BLaER1 treated with 17β-estradiol and CSF1 and Interleukin-3, amounts not matched to agents 10 nM and 100 nM (cell line): ENCODE measurements at regions not wholly inside any gene's neighbourhood (a gene's known extent, or its start where the extent isn't known, plus 50 kb on each side); places are given as distances from the start of the nearest gene placed in this dataset.
A peak's percentile ranks its signal among the peaks of the same experiment; 100 is the strongest.
"Not testable (repeated sequence)": the region's sequence is repeated elsewhere in the genome, so short reads cannot be mapped to it uniquely, and the experiment has no call there.

ENCODE experiments used
- H3K27ac ChIP-seq, 11 experiments: shearing (Covaris generic); formaldehyde crosslinking; 2 replicates each; pipeline ENCODE4 v1.8.1; 2022
- H3K27me3 ChIP-seq, 11 experiments: shearing (Covaris generic); formaldehyde crosslinking; 2 replicates each; pipeline ENCODE4 v1.8.1; 2022
- H3K36me3 ChIP-seq, 11 experiments: shearing (Covaris generic); formaldehyde crosslinking; 2 replicates each; pipeline ENCODE4 v1.8.1; 2022
- H3K4me1 ChIP-seq, 10 experiments: shearing (Covaris generic); formaldehyde crosslinking; 2 replicates each; pipeline ENCODE4 v1.8.1; 2022
- H3K4me2 ChIP-seq, 11 experiments: shearing (Covaris generic); formaldehyde crosslinking; 2 replicates each; pipeline ENCODE4 v1.8.1; 2022
- H3K4me3 ChIP-seq, 10 experiments: shearing (Covaris generic); formaldehyde crosslinking; 2 replicates each; pipeline ENCODE4 v1.8.1; 2022
- H3K9ac ChIP-seq, 11 experiments: shearing (Covaris generic); formaldehyde crosslinking; 2 replicates each; pipeline ENCODE4 v1.8.1; 2022
- H3K9me3 ChIP-seq, 11 experiments: shearing (Covaris generic); formaldehyde crosslinking; replicated peaks in 1 of 11; 2 replicates each; pipeline ENCODE4 v1.8.1; 2022
- H4K20me1 ChIP-seq, 11 experiments: shearing (Covaris generic); formaldehyde crosslinking; 2 replicates each; pipeline ENCODE4 v1.8.1; 2022
- Cebpa-rat ChIP-seq, 11 experiments: shearing (Covaris generic); IDR thresholded peaks; 2 replicates each; pipeline ENCODE4 v1.8.1; 2022

GRCh38 chr5:29134418-29134817 is 2059.1 kb upstream of the CDH6 start:
- Histone ChIP-seq H3K9ac (no peak overlapping the region), H3K27me3 (no peaks in the 10 kb centered on the region), H3K4me2 (no peak overlapping the region), H3K4me3 (no peak overlapping the region), H3K27ac (no peak overlapping the region), H3K4me1 (no peaks in the 10 kb centered on the region), H4K20me1 (no peaks in the 10 kb centered on the region), H3K9me3 (peaks cover 0 to 7% (median 5%) of the 10 kb centered on the region in 11 experiments; a peak in 8 of 22 replicates), H3K36me3 (no peaks in the 10 kb centered on the region)
- no peak for TF ChIP-seq Cebpa-rat (IDR thresholded peaks at IDR 0.05)

GRCh38 chr5:29131285-29131684 is 2062.2 kb upstream of the CDH6 start:
- H3K4me2 ChIP-seq: no peak overlapping the region
- H3K36me3 ChIP-seq: no peaks in the 10 kb centered on the region
- no peak for TF ChIP-seq Cebpa-rat (IDR thresholded peaks at IDR 0.05)
- H3K4me1 ChIP-seq: no peaks in the 10 kb centered on the region
- H4K20me1 ChIP-seq: no peaks in the 10 kb centered on the region
- no peak overlapping the region for H3K4me3 ChIP-seq
- H3K27ac ChIP-seq: no peak overlapping the region
- peaks cover 0 to 17% (median 8%) of the 10 kb centered on the region in 11 experiments; a peak in 13 of 22 replicates for H3K9me3 ChIP-seq
- H3K27me3 ChIP-seq: no peaks in the 10 kb centered on the region
- no peak overlapping the region for H3K9ac ChIP-seq

GRCh38 chr5:29130786-29131185 is 2062.7 kb upstream of the CDH6 start:
- no peak for TF ChIP-seq Cebpa-rat (IDR thresholded peaks at IDR 0.05)
- no peak overlapping the region for H3K4me3 ChIP-seq

GRCh38 chr5:29127524-29128156 is 2065.8 kb upstream of the CDH6 start:
- H4K20me1 ChIP-seq, H3K4me1 ChIP-seq, H3K27me3 ChIP-seq, H3K36me3 ChIP-seq, H3K27ac ChIP-seq, H3K9ac ChIP-seq, H3K4me3 ChIP-seq, H3K4me2 ChIP-seq: not testable (repeated sequence)
- H3K9me3 ChIP-seq: peaks cover 0 to 13% (median 8%) of the 10 kb centered on the region in 11 experiments; a peak in 13 of 22 replicates

More at GRCh38 chr5:29130786-29131185, 2062.7 kb upstream of the CDH6 start:
- Histone ChIP-seq H4K20me1 (no peaks in the 10 kb centered on the region), H3K27me3 (no peaks in the 10 kb centered on the region), H3K9ac (no peak overlapping the region), H3K4me2 (no peak overlapping the region), H3K27ac (no peak overlapping the region), H3K36me3 (no peaks in the 10 kb centered on the region), H3K9me3 (peaks cover 0 to 17% (median 8%) of the 10 kb centered on the region in 11 experiments; a peak in 13 of 22 replicates), H3K4me1 (no peaks in the 10 kb centered on the region)

- H4K20me1 ChIP-seq, H3K27me3 ChIP-seq, H3K4me3 ChIP-seq: not testable (repeated sequence)
These were observed 2067.0 kb upstream of the CDH6 start for GRCh38 chr5:29126462-29126861.

GRCh38 chr5:29122306-29122705 is 2071.2 kb upstream of the CDH6 start:
- Histone ChIP-seq H3K36me3 (no peaks in the 10 kb centered on the region), H3K4me2 (no peak overlapping the region), H3K9ac (no peak overlapping the region)

More at GRCh38 chr5:29126462-29126861, 2067.0 kb upstream of the CDH6 start:
- not testable (repeated sequence) for H3K27ac ChIP-seq, H3K4me1 ChIP-seq, H3K9ac ChIP-seq, H3K4me2 ChIP-seq, H3K36me3 ChIP-seq
- H3K9me3 ChIP-seq: peaks cover 0 to 12% (median 6%) of the 10 kb centered on the region in 11 experiments; a peak in 6 of 22 replicates

GRCh38 chr5:29114331-29114768 is 2076.0 kb upstream of the CDH9 start:
- no peaks in the 10 kb centered on the region for H3K27me3 ChIP-seq
- no peaks in the 10 kb centered on the region for H3K4me1 ChIP-seq
- no peaks in the 10 kb centered on the region for H4K20me1 ChIP-seq
- H3K27ac ChIP-seq: no peak overlapping the region
- H3K4me3 ChIP-seq: no peak overlapping the region
- no peak overlapping the region for H3K4me2 ChIP-seq
- TF ChIP-seq Cebpa-rat (IDR thresholded peaks at IDR 0.05): no peak
- H3K9ac ChIP-seq: no peak overlapping the region
- H3K36me3 ChIP-seq: no peaks in the 10 kb centered on the region
- H3K9me3 ChIP-seq: no peaks in the 10 kb centered on the region; a peak in 1 of 22 replicates

More at GRCh38 chr5:29122306-29122705, 2071.2 kb upstream of the CDH6 start:
- Histone ChIP-seq H3K4me3 (no peak overlapping the region), H4K20me1 (no peaks in the 10 kb centered on the region), H3K27me3 (no peaks in the 10 kb centered on the region), H3K9me3 (peaks cover 0 to 5% (median 0%) of the 10 kb centered on the region in 11 experiments; a peak in 3 of 22 replicates), H3K4me1 (0 out of 20 replicates have a peak, but pooled peaks cover 0 to 4% (median 0%) of the 10 kb centered on the region in 10 experiments), H3K27ac (no peak overlapping the region)
- no peak for TF ChIP-seq Cebpa-rat (IDR thresholded peaks at IDR 0.05)

- Histone ChIP-seq H3K27ac (no peak overlapping the region), H3K27me3 (no peaks in the 10 kb centered on the region), H3K4me3 (no peak overlapping the region), H3K36me3 (no peaks in the 10 kb centered on the region), H4K20me1 (no peaks in the 10 kb centered on the region), H3K9me3 (no peaks in the 10 kb centered on the region; a peak in 1 of 22 replicates), H3K4me2 (no peak overlapping the region), H3K4me1 (no peaks in the 10 kb centered on the region), H3K9ac (no peak overlapping the region)
- no peak for TF ChIP-seq Cebpa-rat (IDR thresholded peaks at IDR 0.05)
These were observed 2075.1 kb upstream of the CDH9 start for GRCh38 chr5:29113516-29113915.

- Histone ChIP-seq H3K36me3 (no peaks in the 10 kb centered on the region), H3K9me3 (no peaks in the 10 kb centered on the region), H3K27me3 (no peaks in the 10 kb centered on the region), H3K4me1 (peaks cover 11 to 35% (median 14%) of the 10 kb centered on the region in 10 experiments; a peak in 18 of 20 replicates), H3K27ac (no peak overlapping the region; a peak in 1 of 22 replicates), H3K4me3 (no peak overlapping the region), H4K20me1 (no peaks in the 10 kb centered on the region), H3K4me2 (peak overlapping the region; percentile 14 to 66 (median 52)), H3K9ac (no peak overlapping the region)
- TF ChIP-seq Cebpa-rat (IDR thresholded peaks at IDR 0.05): no peak
These were observed 2061.2 kb upstream of the CDH9 start for GRCh38 chr5:29099585-29099984.

GRCh38 chr5:29089591-29090130 is 2051.3 kb upstream of the CDH9 start:
- Histone ChIP-seq H3K4me2 (peak overlapping the region; percentile 12 to 55 (median 41); a peak in 21 of 22 replicates), H3K9me3 (no peaks in the 10 kb centered on the region), H3K36me3 (no peaks in the 10 kb centered on the region), H4K20me1 (no peaks in the 10 kb centered on the region), H3K27ac (no peak overlapping the region), H3K4me1 (peaks cover 10 to 33% (median 12%) of the 10 kb centered on the region in 10 experiments), H3K27me3 (no peaks in the 10 kb centered on the region), H3K4me3 (no peak overlapping the region), H3K9ac (no peak overlapping the region)
- no peak for TF ChIP-seq Cebpa-rat (IDR thresholded peaks at IDR 0.05)
